HG02852 (cell line): ENCODE measurements at regions not wholly inside any gene's neighbourhood (a gene's known extent, or its start where the extent isn't known, plus 50 kb on each side); places are given as distances from the start of the nearest gene placed in this dataset.
"Not testable (repeated sequence)": the region's sequence is repeated elsewhere in the genome, so short reads cannot be mapped to it uniquely, and the experiment has no call there.

Experiments
- ATAC-seq: cut with Tn5 transposase; IDR thresholded peaks from one replicate; pipeline ENCODE4 v1.9.1; 2021; ENCODE audit warnings: mild to moderate bottlenecking, moderate library complexity; ENCODE audit not compliant: unreplicated experiment

- ATAC-seq = no peak
Measured at GRCh38 chr10:9834434-9834833, 1183.2 kb upstream of the CELF2 start.

DNA sequence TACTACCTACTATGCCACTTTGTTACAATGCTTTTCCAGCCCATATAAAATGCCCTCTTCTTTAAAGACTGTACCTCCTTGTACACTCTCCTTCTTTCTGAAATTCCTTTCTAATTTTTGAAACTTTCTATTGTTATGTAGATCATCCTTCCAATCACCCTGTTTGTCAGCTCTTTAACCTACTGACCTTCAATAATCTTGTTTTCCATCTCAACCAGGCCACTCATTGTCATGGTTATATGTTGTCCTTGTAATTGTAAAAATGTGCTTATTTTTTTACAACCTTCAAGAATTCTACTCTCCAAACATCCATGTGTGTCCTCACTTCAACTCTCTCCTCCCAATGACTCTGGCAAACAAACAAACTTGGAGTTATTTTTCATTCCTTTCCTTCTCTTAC lies 1172.6 kb upstream of the CELF2 start:
- ATAC-seq = no peak

DNA sequence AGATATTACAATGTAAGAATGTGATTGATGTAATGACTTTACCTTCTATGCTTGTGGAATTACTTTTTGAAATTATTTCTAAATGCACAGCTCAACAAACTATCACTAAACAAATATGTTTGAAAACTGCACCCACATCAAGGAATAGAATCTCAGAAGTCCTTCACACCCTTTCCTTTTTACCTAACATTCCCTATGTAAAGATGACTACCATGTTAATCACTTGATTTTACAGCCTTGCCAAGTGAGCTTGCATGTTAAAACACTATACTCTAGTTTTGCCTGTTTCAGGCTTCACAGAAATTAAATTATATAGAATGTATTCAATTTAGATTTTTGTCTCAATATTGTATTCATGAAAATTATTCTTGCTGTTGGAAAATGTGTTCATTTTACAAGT lies 1169.4 kb upstream of the CELF2 start:
- ATAC-seq = no peak

GRCh38 chr10:9848981-9849380 lies 1168.7 kb upstream of the CELF2 start:
- no peak for ATAC-seq

GRCh38 chr10:9850415-9850814 lies 1167.3 kb upstream of the CELF2 start:
- no peak for ATAC-seq

DNA sequence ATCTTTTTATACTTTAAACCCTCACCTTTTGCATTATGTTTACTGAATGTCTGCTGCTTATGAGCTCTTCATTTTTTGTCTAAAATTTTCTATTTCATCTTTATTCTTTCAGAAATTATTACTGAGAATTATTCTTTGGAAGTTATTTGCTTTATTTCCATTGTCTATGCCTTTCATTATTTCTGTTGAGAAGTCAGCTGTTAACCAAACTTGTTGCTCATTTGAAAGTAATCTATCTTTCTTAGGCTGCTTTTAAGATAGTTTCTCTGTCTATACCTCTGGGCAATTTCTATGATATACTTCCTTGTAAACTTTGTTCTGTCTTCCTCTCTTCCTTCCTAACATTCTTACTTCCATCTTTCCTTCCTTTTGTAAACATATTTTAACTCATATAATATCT lies 1165.9 kb upstream of the CELF2 start:
- no peak for ATAC-seq

DNA sequence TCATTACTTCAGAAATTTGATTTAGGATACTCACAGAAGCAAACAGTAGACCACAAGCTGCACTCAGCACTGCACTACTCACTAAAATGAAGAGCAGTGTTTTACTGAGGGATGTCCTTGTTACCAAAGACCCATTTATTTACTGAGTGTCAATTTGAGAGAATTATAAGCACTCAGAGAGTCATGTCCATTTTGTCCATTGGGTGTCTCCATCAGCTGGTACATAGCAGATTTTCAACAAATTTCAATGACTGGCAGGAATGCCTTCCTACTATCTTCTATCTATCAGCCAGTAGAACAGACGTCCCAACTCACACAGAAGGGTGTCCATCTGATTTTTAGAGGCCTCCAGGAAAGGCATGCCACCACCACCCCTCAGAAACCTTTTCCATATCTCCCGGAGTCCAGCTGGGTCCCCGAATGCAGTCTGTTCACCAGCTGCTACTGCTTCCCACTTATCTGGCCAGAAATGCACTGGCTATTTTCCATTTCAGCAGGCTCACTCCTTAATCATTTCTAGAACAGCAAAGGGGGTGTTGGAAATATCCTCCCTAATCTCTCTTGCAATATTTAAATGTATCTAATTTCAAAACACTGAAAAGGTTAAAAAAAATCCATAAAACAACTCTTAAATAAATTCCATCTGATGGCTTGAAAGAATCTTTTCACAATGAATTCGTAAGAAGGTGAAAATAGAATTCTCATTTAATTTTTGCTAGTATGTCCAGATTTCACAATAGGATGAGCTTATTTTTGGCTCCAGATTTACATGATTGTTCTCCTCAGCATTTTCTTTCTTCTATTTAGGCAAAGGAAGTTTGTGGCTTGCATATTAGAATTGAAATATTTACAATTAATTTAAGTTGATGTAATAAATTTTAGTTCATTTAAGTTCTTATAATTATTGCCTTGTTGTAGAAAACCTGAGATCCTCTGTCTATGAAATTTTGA lies 1164.0 kb upstream of the CELF2 start:
- ATAC-seq = no peak

- ATAC-seq = not testable (repeated sequence)
Measured at GRCh38 chr10:9855451-9855850, 1162.2 kb upstream of the CELF2 start.

GRCh38 chr10:9858816-9859215 lies 1158.9 kb upstream of the CELF2 start:
- no peak for ATAC-seq

DNA sequence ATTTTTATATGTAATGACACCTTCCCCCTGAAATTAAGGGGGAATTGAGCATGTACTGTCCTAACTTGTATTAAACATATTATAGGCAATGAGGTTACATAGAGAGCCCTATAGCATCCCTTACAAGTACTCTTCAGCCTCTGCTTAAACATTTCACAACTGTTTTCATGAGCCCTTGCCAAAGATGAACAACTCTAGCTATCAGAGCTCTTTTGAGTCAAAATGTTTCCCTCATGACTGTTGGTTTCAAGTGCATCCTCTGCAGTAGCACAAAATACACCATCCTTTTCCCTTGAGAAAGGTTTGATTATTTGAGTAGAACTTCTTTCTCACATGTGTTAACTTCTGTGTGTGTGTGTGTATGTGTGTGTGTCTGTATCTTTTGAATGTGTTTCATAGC lies 1157.6 kb upstream of the CELF2 start:
- ATAC-seq = no peak

DNA sequence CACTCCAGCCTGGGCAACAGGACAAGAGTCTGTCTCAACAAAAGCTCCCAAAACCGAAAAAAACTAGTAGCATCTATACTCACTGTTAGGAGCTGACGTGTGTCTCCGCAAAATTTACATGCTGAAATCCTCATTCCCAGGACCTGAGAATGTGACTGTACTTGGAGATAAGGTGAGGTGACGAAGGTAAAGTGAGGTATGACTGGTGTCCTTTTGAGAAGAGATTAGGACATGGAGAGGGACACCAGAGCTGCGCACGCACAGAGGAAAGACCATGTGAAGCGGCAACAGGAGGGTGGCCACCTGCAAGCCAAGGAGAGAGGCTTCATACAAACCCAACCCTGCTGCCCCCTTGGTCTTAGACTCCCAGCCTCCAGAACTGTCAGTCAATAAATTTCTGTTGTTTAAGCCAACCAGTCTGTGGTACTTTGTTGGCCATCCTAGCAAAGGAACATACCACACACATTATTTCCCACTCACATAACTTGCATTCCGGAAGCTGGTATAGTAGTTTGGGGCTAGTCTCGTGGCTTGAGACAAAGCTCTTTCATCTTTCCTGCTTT lies 1154.0 kb upstream of the CELF2 start:
- ATAC-seq = no peak

DNA sequence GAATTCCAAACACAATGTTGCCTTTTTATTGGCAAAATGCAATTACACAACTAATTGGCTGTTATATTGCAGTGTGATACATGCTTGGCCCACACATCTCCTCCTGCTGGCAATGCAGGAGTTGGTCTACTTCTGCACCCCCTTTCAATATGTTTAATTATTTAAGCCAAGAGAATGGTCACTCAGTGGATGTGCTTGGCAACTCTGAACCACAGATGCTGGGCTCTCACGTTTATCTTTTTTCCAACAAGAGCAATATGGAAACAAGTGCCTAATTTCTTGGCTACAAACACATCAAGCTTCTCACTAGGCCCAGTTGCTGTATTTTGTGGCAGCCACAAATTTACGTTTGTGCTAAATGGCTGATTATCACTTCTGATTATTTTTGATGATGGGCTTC lies 1149.2 kb upstream of the CELF2 start:
- no peak for ATAC-seq

GRCh38 chr10:9869205-9869604 lies 1148.5 kb upstream of the CELF2 start:
- ATAC-seq = no peak

DNA sequence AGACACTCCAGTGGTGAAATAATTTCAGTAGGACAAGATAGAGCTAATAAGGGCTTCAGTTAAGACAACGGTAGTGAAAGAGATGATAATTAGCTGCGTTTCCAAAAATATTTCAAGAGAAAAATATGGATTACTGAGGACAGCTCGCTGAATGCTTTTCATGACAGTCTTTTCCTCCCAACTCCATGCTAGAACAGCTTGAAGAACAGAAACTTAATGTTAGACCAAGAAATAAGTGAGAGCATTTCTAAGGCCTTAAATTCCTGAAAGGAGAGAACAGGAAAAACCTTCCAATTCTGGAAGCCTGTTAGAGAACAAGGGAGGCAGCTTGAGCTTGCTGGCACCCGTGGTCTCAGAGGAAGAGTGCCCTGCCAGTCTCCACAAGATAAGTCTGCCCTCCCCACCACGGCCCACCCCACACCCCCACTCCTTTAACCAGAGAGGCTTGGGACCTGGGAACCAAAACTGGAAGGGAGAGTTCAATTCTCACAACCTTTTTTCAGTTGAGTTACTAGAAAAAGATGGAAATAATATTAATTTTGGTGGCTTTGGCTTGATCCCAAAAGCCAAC lies 1148.0 kb upstream of the CELF2 start:
- no peak for ATAC-seq

- no peak for ATAC-seq
Measured at GRCh38 chr10:9875353-9875752, 1142.3 kb upstream of the CELF2 start.

- no peak for ATAC-seq
Measured at GRCh38 chr10:9877978-9878377, 1139.7 kb upstream of the CELF2 start.

DNA sequence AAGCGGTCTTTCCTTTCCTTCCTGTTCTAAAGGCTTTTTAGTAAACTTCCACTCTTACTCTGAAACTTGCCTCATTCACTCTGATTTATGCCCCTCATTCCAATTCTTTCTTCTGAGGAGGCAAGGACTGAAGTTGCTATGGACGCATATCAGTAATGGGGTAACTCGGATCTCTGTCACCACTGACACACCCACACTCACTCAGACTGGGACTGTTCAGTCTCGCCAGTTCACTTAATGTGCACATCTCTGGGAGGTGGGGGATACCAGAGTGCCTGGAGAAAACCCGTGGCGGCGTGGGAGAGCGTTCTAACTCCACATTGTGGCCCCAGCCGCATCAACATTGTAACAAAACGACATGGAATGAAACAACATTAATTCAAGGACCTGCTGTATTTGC lies 1139.3 kb upstream of the CELF2 start:
- ATAC-seq = no peak

GRCh38 chr10:9885761-9886160 lies 1131.9 kb upstream of the CELF2 start:
- no peak for ATAC-seq

DNA sequence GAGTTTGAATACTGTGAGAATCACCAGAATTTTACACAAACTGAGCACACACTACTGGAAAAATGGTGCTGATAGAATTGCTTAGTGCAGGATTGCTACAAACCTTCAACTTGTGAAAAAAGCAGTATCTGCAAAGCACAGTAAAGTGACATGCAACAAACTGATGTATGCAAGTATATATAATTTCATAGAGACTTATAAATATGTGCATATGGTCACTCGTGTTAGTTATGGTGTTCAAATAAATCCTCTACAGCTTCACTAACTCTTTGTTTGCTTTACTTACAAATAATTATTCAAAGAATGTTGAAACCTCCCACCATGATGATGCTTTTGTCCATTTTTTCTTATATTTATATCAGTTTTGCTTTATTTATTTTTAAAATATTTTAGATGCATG lies 1130.9 kb upstream of the CELF2 start:
- ATAC-seq = no peak

DNA sequence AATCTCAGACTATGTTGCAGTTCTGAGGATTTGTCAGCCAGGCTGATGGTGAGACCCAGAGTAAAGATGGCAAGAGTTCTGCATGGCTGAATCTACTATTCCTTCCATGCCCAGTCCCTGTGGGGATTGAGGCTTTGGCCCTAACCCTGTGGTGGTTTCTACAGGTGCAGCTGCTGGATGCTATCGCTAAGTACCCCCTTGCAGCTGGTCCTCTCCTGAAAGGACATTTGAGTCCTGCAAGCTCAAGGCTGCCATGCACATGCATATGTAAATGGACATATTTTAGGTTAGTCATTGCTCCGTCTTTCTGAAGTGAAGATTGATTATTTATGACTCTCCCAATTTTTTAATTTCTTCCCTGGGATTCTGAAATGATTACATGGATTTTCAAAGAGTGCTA lies 1122.2 kb upstream of the CELF2 start:
- ATAC-seq = no peak

GRCh38 chr10:9895981-9896380 lies 1121.7 kb upstream of the CELF2 start:
- ATAC-seq = no peak
